ENCODE measurements at regions not wholly inside any gene's neighbourhood (a gene's known extent, or its start where the extent isn't known, plus 50 kb on each side); places are given as distances from the start of the nearest gene placed in this dataset.

DNA sequence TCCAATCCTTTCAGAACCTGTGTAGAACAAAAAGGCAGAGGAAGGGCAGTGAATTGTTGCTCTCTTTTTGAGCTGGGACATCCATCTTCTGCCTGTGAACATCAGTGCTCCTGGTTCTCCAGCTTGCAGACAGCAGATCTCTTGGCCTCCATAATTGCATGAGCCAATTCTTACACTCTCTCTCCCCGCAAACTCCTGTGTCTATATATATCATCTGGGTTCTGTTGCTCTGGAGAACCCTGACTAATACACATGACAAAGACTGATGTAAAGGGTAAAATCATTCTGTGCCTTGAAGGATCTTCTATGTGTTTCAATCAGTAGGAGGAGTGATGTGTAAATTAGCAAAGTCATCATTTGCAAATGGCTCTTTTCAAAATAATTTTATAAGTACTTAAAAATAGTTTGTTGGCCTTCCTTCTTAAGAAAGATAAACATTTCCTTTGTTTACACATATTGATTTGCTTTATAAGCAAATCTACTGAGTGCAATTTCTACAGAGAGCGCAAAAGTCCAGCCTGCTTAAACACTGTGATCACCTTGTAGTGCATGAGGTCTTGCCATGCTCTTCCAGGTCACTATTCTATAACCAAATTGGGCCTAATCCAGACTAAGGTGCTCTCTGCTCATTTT lies 154.9 kb upstream of the ANKRD28 start:
- no peak for DNase-seq (ENCODE audit: low spot score)

DNA sequence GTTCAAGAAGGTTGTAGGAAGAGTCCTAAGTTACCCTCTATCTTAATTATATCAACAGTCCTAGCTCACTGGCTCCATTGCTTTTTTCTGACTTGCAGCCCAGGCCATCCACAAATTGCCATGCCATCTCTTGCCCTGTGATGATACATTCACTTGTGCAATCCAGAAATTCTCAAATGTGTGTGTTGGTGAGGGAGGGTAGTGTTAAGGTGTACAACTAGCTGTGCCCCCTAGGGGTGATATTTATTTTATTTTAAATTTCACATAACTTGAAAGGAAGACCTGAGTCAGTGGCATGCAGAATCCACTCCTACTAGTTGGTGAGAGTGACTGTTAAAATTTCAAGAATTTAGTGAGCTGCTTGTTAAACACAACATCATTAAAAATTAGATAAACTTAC lies 156.1 kb upstream of the ANKRD28 start:
- DNase-seq (ENCODE audit: low spot score): no peak

DNA sequence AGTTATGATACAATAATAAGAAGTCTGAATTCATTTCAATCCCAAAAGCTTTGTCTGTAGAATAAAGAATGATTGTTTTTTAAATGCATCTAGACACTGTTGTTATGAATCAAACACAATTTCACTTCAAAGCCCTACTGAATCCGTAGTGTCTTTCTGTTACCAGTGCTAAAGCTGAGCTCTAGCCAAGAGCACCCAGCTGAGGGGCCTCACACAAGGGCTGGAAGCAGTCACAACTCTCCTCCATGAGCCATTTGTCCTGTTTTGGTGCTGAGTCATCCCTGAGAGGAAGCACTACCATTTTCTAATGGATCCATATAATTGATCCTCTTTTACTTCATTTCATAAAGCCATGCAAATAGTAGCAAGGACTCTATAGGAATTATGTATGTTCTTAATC lies 158.2 kb upstream of the ANKRD28 start:
- DNase-seq (ENCODE audit: low spot score): peak; percentile 74

DNA sequence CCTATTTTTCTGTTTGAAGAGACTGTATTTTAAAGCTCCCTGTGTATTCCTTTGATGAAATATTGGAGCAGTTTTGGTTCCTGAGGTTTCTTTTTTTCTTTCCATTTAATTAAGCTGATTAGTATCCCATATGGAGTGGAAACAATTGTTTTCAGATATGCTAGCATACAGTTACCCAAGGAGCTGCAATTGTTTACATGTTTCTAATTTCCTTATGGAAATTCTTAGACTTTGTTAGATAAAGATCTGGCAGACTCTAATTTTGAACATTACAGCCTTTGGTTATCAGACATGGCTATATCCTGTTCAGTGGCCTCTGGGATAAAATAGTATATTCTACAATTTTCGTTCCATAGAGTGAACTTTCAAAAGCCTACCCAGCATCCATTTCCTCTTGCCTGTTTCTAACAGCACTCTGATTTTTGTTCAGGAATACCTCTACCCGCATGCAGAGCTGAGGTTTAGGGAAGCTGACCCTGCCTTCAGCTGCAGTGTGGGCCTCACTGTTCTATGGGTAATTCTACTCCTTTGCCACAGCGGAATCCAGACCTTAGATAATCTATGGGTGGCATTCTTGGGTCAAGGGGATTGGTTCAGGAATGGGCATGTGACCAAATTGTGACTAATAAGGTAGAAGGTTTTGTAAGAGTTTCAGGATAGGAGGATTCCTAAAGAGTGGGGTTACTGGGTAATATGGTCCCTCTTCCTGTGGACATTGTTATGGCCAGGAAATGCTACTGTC lies 161.1 kb upstream of the ANKRD28 start:
- DNase-seq (ENCODE audit: low spot score): no peak

DNA sequence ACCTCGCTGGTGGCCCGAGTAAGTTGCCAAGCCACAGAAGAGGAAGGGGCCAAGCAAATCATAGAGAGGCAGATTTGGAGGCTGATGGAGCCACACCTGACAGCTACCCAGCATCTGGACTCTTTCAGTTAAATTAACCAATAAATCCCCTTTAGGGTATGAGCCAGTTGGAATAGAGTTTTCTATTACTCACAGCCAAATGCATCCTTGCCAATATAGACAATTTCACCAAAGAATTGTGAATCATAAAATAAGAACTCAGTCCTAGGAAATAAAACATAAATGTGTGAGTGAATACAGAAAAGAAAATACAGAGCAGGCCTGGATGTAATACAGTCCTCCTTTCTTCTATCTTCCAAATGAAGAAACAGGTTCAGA lies 161.6 kb upstream of the ANKRD28 start:
- DNase-seq (ENCODE audit: low spot score): no peak

DNA sequence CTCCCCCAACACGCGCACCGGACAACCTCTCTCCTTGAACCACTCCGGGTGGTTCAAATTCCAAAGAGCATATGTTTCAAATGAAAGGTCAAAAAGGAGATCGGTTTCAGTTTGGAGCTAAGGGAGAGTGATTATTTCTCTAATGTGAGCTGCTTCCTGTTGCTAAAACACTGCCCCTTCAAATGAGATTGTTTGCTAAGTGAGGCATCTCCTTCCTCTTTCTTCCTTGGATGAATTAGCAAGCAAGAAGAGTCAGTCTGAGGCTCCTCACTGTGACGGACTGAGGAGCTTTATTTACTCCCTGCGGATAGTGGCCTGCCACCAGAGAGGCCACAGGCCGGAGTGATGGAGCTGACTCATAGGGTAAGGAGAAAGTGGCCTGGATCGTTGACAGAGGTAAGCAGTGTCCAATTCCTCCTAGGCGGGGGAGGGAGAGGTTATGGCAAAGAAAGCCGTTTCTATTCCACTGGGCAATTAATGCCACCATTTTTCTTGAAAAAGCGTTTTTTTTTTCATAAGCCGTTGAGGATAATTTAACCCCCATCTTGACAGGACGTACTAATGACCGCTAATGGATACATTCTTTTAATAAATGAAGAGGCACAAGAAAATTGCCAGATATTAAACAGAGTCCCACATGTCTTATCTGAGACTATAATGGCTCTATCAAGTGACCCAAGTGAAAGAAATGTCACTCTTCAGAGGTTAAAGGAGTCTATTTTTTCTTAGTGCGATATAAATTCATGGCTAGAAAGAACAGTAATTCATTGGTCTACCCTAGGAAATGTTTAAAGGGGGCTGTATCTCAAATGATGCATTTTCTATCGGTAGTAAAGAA lies 167.0 kb upstream of the ANKRD28 start:
- DNase-seq (ENCODE audit: low spot score): no peak

DNA sequence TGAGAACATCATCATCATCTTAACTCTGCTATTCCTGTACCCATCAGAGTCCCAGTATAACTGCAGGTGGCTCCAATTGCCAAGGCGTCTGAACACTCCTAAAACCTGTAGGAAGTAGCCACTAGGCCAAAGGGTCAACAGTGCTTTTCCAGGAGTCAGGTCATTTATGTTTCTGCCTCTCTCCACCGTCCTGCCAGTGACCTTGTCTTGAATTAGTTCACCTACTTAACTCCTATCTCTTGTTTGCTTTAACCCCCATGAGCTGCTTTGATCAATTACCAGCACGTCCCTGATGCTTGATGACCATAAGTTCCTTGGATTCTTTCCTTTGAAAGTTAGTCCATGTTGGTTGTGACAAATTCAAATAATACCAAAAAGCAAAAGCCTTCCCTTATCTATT lies 169.8 kb upstream of the ANKRD28 start:
- DNase-seq (ENCODE audit: low spot score): no peak

DNA sequence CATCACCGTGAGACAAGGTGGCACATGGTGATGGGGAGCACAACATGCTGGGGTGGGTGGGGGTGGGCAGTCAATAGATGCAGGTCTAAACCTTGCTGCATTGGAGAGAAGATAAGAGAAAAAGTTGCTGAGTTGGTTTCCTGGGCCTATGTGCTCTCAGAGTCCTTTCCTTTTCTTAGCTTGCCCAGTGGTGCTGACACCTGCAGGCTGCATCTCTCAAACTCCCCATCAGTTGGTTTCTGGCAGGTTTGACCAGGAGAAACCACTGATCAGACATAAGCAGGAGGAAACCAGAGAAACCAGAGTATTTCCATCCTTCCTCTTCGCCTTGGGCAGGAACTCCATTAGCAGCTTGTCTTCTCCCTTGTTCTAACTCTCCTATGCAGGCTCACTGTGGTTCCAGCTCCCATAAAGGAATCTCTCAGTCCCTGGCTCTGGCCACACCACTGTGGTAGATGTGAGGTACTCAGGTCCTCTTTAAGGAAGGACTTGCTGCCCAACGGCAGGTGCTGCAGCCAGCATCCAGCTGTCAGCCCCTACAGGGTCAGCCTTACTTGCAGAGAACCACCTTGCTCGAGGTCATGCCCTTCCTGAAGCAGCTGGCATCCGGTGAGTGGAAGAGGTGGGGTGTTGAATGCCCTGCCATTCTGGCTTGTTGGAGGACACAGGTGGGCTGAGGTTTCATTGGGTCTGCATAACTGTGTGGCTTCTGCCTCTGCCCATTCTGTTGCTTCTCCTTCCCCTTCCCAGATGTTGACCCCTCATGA lies 172.3 kb upstream of the ANKRD28 start:
- DNase-seq (ENCODE audit: low spot score): no peak

DNA sequence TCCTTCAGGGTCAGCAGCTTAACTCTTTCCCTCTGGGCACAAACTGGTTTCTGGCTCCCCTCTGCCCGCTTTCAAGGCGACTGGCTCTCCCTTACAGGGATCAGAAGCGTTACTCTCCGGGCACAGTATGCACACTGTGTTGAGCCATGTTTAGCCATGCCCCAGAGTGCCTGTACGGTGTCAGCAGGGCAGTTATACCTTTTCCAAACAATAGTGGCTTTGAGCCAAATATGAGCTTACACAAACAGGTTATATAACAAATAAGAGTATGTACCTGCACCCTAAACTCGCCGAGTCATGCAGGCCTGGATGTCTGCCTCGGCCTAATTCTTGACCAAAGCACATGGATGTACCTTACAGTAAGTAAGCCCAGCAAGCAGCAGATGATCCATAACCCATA lies 175.6 kb upstream of the ANKRD28 start:
- DNase-seq (ENCODE audit: low spot score): no peak

DNA sequence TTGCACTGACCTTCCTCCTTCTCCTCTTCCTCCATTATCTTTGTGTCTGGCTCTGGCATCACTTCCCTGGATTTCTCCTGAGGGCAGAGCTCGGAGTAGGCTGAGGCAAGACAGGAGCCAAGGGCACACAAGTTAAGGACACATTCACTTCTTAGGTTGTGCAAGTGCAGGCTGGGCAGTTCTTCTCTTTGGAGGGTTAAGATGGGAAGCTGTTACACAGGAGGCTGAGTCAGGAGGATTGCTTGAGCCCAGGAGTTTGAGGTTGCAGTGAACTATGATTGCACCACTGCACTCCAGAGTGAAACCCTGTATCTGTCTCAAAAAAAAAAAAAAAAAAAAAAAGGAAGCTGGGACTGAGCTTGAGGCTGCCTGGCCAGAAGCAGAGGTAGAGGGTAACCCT lies 176.2 kb upstream of the ANKRD28 start:
- no peak for DNase-seq (ENCODE audit: low spot score)

DNA sequence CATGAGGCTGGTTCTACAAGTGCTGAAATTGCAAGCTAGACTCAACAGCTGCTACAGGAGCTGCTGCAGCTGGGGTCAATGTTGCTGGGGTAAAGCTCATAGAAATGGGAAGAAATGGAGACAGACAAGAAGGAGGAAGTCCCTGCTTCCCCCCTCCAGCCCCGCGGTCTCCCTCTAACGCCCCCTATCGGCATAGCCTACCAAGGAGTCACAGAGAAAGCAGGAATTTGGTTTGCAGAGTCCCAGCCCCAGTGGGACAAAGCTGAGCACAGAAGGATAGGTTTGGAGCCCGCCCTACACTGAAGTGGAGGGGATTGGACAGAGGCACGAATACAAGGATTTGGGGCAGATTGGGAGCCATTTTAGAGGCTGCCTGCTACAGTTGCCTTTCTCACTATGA lies 176.9 kb upstream of the ANKRD28 start:
- no peak for DNase-seq (ENCODE audit: low spot score)

DNA sequence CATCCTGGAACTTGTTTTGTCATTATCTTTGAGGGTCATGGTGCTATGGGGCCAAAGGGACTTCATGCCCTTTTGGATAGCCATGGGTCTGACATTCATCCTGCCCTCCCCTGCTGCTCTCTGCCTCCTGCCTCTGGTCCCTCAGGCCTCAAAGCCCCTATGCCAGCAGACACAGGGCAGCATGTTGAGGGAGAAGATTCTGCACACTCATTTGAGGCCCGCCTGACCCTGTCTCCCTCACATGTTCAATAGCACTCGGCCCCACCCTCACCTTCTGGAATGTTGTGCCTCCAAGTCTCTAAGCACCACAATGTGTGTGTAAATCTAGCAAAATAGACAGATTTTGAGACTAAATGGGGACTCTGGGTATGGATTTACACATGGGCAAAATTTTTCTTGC lies 178.7 kb upstream of the ANKRD28 start:
- no peak for DNase-seq (ENCODE audit: low spot score)

DNA sequence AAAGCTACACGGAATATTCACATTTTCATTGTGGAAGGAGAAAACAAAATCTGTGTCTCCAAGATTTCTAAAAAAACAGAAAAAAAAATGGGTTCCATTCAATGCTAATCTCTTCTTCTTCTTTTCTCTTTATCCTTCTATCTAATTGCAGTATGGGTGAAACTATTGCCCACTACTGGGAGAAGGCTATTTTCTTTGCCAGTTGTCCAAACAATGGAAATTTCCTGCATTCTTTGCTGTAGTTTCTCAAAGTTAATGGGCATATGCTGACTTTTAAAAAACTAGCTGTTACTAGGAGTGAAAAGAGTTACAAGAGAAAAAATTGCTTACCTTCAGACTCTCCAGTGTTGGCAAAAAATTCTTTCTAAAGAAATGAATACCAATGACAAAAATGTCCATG lies 179.3 kb upstream of the ANKRD28 start:
- no peak for DNase-seq (ENCODE audit: low spot score)

DNA sequence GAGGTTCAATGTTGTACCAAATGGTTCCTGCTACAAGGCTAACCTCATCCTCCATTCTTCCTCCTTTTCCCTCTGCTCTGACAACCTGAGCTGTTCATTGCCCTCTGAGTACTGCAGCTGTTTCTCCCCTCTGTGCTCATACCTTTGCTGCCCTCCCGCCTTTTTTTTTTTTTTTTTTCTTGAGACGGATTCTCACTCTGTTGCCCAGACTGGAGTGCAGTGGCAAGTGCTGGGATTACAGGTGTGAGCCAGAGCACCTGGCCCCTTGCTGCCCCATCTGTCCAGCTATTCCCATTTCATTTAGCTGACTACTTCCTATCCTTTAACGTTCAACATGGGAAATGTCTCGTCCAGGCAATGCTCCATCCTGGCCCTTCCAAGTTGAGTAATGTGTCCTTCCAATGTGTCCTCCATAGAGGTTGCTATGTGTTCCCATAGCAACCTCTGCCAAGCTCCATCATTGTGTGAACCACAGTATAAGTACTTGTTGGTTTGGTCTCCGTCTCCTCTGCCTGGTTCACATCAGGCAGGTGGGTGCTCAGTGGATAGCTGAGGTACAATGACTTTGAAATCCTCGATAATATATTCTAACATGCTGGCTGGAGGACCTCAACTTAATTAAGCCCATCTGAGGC lies 179.9 kb upstream of the ANKRD28 start:
- DNase-seq (ENCODE audit: low spot score): no peak

DNA sequence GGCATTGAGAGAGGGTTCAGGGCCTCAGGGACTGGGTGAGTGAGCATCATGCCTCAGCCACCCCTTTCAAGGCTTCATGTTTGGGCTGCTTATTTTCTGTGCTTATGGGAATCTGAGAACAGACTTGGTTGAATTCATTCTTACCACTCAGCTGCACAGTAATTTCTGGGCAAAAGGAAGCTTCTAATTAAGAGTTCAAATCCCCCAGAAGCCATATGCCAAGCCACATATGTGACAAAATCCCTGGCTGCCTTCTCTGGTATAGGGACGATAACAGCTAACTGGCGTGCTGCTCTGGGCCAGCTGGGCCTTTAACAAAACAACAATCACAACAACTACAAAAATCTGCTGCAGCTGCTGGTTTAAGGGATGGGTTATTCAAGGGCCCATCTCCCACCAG lies 181.0 kb upstream of the ANKRD28 start:
- no peak for DNase-seq (ENCODE audit: low spot score)

DNA sequence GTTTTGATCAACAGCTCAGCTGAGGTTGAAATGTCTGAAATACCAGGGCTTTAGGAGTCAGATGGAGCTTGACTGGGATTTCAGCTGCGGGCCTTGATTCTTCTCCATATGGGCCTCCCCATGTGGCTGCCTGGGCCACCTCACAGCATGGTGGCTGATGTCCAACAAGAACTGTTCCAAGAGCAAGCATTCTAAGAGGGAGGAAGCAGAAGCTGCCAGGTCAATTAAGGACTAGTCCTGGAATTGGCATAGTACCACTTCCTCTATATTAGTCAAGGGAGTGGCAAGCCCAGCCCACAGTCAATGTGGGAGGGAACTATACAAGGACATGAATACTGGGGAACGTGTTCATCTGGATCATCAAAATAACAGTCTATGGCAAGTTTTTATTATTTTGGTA lies 181.7 kb upstream of the ANKRD28 start:
- DNase-seq (ENCODE audit: low spot score): no peak

DNA sequence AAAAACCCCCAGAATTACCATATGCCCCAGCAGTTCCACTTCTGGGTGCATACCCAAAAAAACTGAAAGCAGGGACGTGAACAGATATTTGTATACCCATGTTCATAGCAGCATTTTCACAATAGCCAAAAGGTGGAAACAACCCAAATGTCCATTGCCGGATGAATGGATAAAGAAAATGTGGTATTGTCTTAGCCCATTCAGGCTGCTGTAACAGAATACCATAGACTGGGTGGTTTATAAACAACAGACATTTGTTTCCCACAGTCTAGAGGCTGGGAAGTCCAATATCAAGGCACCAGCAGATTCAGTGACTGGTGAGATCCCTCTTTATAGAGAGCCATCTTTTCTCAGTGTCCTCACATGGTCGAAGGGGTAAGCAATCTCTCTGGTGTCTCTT lies 182.1 kb upstream of the ANKRD28 start:
- DNase-seq (ENCODE audit: low spot score): no peak

DNA sequence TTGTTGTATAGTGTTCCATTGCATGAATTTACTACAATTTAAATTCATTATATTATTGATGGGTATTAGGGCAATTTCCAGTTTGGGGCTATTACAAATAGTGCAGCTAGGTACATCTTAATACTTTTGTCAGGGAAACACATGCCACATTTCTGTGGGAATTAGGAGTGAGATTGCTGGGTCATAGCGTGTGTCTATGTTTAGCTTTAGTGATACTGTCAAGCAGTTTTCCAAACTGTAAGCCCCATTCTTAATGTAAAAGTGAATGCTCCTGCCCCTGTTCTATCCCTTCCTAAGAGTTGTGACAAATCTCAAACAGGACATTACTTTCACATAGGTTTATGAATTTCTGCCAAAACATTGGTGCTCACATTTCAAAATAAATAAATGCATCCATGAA lies 184.5 kb upstream of the ANKRD28 start:
- no peak for DNase-seq (ENCODE audit: low spot score)

DNA sequence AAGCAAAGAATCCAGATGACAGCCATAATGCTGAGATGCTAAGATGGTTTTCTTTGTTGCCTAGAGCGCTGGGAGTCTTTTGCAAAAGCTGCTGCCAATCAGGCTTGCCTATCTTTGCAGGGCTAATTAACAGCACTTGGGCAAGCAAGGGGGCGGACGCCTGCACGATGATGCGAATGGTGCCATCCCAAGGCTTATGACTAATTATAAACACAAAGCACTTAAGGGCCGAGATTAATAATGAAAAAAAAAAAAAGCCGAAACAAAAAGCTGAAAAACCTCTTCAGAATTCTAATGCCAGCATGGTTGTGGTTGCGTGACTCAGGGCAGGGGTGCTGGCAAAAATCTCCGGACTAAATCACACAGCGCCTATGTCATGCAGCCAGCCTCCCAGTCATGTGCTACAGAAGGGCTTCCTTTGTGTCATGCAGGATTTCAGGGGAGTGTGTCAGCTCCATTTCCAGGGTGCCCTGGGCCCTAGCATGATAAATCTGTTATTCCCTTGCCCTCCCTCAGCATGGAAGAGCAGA lies 185.0 kb upstream of the ANKRD28 start:
- DNase-seq (ENCODE audit: low spot score): peak; percentile 81

DNA sequence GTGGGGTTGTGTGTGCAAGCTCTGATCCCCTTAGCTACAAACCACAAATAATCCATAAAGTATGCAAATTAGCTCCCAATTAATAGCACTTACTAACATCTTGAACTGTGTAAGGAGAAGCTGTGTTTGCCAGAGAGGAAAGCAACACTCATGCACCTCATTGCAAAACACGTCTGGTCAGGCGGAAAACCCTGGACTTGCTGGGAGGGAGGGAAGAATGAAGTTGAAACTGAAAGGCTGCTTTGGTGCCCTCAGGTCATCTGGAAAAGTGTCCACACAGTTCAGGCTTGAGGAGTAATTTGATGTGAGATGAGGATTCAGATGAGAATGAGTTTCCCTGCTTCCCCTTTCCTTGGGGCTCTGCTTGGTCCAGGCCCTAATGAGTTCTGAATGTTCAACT lies 185.5 kb upstream of the ANKRD28 start:
- DNase-seq (ENCODE audit: low spot score): no peak

DNA sequence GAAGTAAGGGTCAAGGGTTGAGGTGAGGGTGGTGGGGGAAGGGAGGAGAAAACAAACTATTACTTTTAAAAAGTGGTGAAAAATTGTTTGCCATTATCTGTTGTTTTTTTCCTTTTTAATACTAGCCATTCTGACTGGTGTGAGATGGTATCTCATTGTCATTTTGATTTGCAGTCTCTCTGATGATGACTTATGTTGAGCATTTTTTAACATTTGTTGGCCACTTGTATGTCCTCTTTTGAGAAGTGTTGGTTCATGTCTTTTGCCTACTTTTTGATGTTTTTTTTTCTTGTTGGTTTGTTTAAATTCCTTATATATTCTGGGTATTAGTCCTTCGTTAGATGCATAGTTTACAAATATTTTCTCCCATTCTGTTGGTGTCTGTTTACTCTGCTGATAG lies 185.9 kb upstream of the ANKRD28 start:
- DNase-seq (ENCODE audit: low spot score): no peak

DNA sequence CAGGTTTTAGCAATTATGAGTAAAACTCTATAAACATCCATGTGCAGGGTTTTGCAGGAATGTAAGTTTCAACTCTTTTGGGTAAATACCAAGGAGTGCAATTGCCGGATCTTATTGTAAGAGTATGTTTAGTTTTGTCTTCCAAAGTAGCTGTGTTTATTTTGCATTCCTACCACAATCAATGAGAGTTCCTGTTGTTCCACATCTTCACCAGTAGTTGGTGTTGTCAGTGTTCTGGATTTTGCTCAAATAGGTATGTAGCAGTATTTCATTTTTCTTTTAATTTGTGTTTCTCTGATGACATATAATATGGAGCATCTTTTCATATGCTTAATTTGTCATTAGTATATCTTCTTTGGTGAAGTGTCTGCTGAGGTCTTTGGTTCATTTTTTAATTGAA lies 185.1 kb upstream of the GALNT15 start:
- no peak for DNase-seq (ENCODE audit: low spot score)

Data from pons (tissue), 1 donor.